HepG2 (cell line): ENCODE measurements at regions not wholly inside any gene's neighbourhood (a gene's known extent, or its start where the extent isn't known, plus 50 kb on each side); places are given as distances from the start of the nearest gene placed in this dataset.

Experiments
- ATAC-seq: fragments of 200-7000 bp; cut with Tn5 transposase; 3 replicates; pipeline ENCODE4 v1.9.1; 2020; ENCODE audit warnings: mild to moderate bottlenecking, moderate library complexity
- BruUV-seq: library from RNA; stranded (reverse); fragments of 400-500 nt; replicated peaks from 2 replicates; lab custom pipeline; 2021; lab: Mats Ljungman, UMichigan
- CTCF ChIA-PET: fragments of 300-600 bp; formaldehyde crosslinking; extraction: SDS; loops from one replicate; lab custom pipeline; 2021; ENCODE audit warnings: low total read pairs, inconsistent platforms, low intra/inter-chr PET ratio; lab: Yijun Ruan, JAX
- POLR2A ChIA-PET: fragments of 350-600 bp; sonication (Branson Sonifier 250); formaldehyde crosslinking; loops from one replicate; lab custom pipeline; 2020; ENCODE audit warnings: antibody characterized with exemption, inconsistent platforms; lab: Yijun Ruan, JAX
- DNase-seq: peaks from one replicate; pipeline ENCODE4 v3.0.0-alpha.2; 2015; ENCODE audit warnings: low spot score
- FAIRE-seq: peaks from 3 replicates; lab custom pipeline; 2011; peaks lifted over from hg19 to GRCh38; lab: Jason Lieb, UNC
- H2AFZ ChIP-seq: one replicate; pipeline ENCODE4 v1.6.1; 2011; ENCODE audit warnings: low read length, inconsistent platforms
- H3K27ac ChIP-seq: fragments of 300-600 bp; 3 replicates; pipeline ENCODE4 v1.8.0; 2011; ENCODE audit warnings: mixed run types, mild to moderate bottlenecking, mixed read lengths, low read length, inconsistent platforms; ENCODE audit not compliant: insufficient read depth; ENCODE audit errors: extremely low read length
- H3K27me3 ChIP-seq, 2 experiments: fragments of 200-600 bp in 1 of 2; 2 replicates in 1 of 2; 3 replicates in 1 of 2; pipeline versions ENCODE4 v1.6.0 to v1.8.0; 2011; ENCODE audit warnings: low read length in 2 of 2, mild to moderate bottlenecking in 2 of 2, moderate library complexity in 2 of 2, inconsistent platforms in 1 of 2; ENCODE audit not compliant: insufficient read depth in 2 of 2, control insufficient read depth in 1 of 2
- H3K36me3 ChIP-seq, 2 experiments: fragments of 200-600 bp in 1 of 2; replicated peaks in 1 of 2; 2 replicates in 1 of 2; 3 replicates in 1 of 2; pipeline versions ENCODE4 v1.5.1 to v1.8.0; 2011; ENCODE audit warnings: low read length in 2 of 2, inconsistent platforms in 1 of 2; ENCODE audit not compliant: insufficient read depth in 2 of 2, control insufficient read depth in 1 of 2
- H3K4me1 ChIP-seq: 2 replicates; pipeline ENCODE4 v1.5.1; 2012; ENCODE audit warnings: low read length, inconsistent platforms; ENCODE audit not compliant: insufficient read depth
- H3K4me2 ChIP-seq: 2 replicates; pipeline ENCODE4 v1.6.0; 2011; ENCODE audit warnings: low read depth, low read length, inconsistent platforms
- H3K4me3 ChIP-seq, 3 experiments: fragments of 200-600 bp in 1 of 3; sonication (generic), shearing (Covaris generic) in 1 of 3; replicated peaks in 1 of 3; 2 replicates each; pipeline ENCODE4 v1.5.1; 2011 to 2016; ENCODE audit warnings: low read length in 3 of 3, inconsistent platforms in 2 of 3, low read depth in 2 of 3, mild to moderate bottlenecking in 2 of 3, control low read depth in 1 of 3, mixed read lengths in 1 of 3; ENCODE audit not compliant: insufficient read depth in 1 of 3
- H3K79me2 ChIP-seq: one replicate; pipeline ENCODE4 v1.6.1; 2011; ENCODE audit warnings: low read length, inconsistent platforms; ENCODE audit not compliant: insufficient read depth
- H3K9ac ChIP-seq: 2 replicates; pipeline ENCODE4 v1.6.0; 2011; ENCODE audit warnings: mild to moderate bottlenecking, low read depth, low read length, inconsistent platforms; ENCODE audit not compliant: insufficient read depth
- H3K9me3 ChIP-seq: 2 replicates; pipeline ENCODE4 v1.5.1; 2012; ENCODE audit warnings: mild to moderate bottlenecking, low read length
- H4K20me1 ChIP-seq: 2 replicates; pipeline ENCODE4 v1.6.0; 2011; ENCODE audit warnings: inconsistent platforms, mild to moderate bottlenecking, low read length, moderate library complexity; ENCODE audit not compliant: insufficient read depth
- CENPBD1 ChIP-seq: sonication (generic); formaldehyde crosslinking; IDR thresholded peaks from 2 replicates; pipeline ENCODE4 v1.8.0; 2022; ENCODE audit warnings: missing genetic modification reagents, low read depth, mild to moderate bottlenecking, borderline replicate concordance
- FOXJ3 ChIP-seq: sonication (generic); formaldehyde crosslinking; IDR thresholded peaks from 2 replicates; pipeline ENCODE4 v1.4.0; 2020; ENCODE audit warnings: missing genetic modification reagents, mild to moderate bottlenecking, borderline replicate concordance
- GATAD2A ChIP-seq: IDR thresholded peaks from 2 replicates; pipeline ENCODE4 v1.6.1; 2016
- KMT2A ChIP-seq: sonication (generic); formaldehyde crosslinking; IDR thresholded peaks from 2 replicates; pipeline ENCODE4 v1.4.0; 2020; ENCODE audit warnings: missing genetic modification reagents
- MTF1 ChIP-seq: sonication (generic); formaldehyde crosslinking; IDR thresholded peaks from 2 replicates; pipeline ENCODE4 v1.5.0; 2020; ENCODE audit warnings: missing genetic modification reagents
- PATZ1 ChIP-seq: sonication (generic); formaldehyde crosslinking; IDR thresholded peaks from 2 replicates; pipeline ENCODE4 v1.4.0; 2020; ENCODE audit warnings: missing genetic modification reagents
- RARA ChIP-seq: IDR thresholded peaks from 2 replicates; pipeline ENCODE4 v1.6.1; 2016; ENCODE audit warnings: missing genetic modification reagents, missing compliant biosample characterization
- REPIN1 ChIP-seq: sonication (generic); formaldehyde crosslinking; IDR thresholded peaks from 2 replicates; pipeline ENCODE4 v1.8.0; 2022; ENCODE audit warnings: missing genetic modification reagents, low read depth, mild to moderate bottlenecking, borderline replicate concordance
- RFX5 ChIP-seq: IDR thresholded peaks from 2 replicates; pipeline ENCODE4 v1.6.1; 2011; ENCODE audit warnings: low read depth, low read length, improper control_type of control experiment
- ZFX ChIP-seq: sonication (generic); formaldehyde crosslinking; IDR thresholded peaks from 2 replicates; pipeline ENCODE4 v1.4.0; 2020; ENCODE audit warnings: mild to moderate bottlenecking, low read depth, missing genetic modification reagents, moderate library complexity
- ZNF350 ChIP-seq: sonication (generic); formaldehyde crosslinking; IDR thresholded peaks from 2 replicates; pipeline ENCODE4 v1.4.0; 2020; ENCODE audit warnings: mild to moderate bottlenecking, low read depth, missing genetic modification reagents, borderline replicate concordance
- WGBS: methylation state at CpG from one replicate; pipeline ENCODE4 v1.1.6; 2017; ENCODE audit warnings: low lambda C conversion rate; 5-methylcytosine and 5-hydroxymethylcytosine counted together
- in situ Hi-C: cut with HindIII; loops from 2 replicates; pipeline ENCODE4 v1.10.0; 2017; ENCODE audit warnings: low pct_unique_long_range_greater_than_20kb; ENCODE audit not compliant: extremely low pct_ligation_motif_present
- intact Hi-C: fragments of 100-400 bp; cut with micrococcal nuclease; formaldehyde crosslinking; loops from one replicate; pipeline ENCODE4 v1.10.0; 2022; ENCODE audit not compliant: unreplicated experiment
- TF ChIP-seq, protein P1 (sequence below): sonication (generic); formaldehyde crosslinking; IDR thresholded peaks from 2 replicates; pipeline ENCODE4 v1.5.1; 2020; ENCODE audit warnings: mild to moderate bottlenecking, missing genetic modification reagents, moderate library complexity
- TF ChIP-seq, protein P2 (sequence below): sonication (generic); formaldehyde crosslinking; IDR thresholded peaks from 2 replicates; pipeline ENCODE4 v1.4.0; 2020; ENCODE audit warnings: missing genetic modification reagents
- TF ChIP-seq, protein P3 (sequence below): sonication (generic); formaldehyde crosslinking; IDR thresholded peaks from 2 replicates; pipeline ENCODE4 v1.4.0; 2020; ENCODE audit warnings: missing genetic modification reagents
- TF ChIP-seq, protein P4 (sequence below): sonication (generic); formaldehyde crosslinking; IDR thresholded peaks from 2 replicates; pipeline ENCODE4 v1.4.0; 2020; ENCODE audit warnings: missing genetic modification reagents

DNA sequence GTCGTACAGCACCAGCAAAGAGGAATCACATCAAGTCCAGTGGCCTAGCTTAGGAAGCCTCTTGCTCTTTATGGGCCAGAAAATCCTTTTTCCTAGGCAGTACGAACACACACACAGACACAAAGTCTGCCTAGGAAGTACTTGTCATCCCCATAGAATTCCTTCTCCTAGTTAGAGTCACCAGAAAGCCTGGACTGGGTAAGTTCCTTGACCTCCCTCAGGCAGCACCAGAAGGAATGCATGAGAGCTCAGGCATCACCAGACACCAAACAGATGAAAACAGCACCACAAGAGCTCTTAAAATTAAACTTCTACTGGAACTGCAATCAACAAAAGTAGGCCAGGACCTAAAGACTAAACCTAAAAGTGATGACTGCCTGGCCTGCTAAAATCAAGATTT is 192.9 kb upstream of the CCDC54 start (continued):
- TF ChIP-seq, protein P1, sequence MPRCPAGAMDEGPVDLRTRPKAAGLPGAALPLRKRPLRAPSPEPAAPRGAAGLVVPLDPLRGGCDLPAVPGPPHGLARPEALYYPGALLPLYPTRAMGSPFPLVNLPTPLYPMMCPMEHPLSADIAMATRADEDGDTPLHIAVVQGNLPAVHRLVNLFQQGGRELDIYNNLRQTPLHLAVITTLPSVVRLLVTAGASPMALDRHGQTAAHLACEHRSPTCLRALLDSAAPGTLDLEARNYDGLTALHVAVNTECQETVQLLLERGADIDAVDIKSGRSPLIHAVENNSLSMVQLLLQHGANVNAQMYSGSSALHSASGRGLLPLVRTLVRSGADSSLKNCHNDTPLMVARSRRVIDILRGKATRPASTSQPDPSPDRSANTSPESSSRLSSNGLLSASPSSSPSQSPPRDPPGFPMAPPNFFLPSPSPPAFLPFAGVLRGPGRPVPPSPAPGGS (CRISPR knock-in tag), result no peak
- no peak for TF ChIP-seq CENPBD1 (CRISPR knock-in tag)
- TF ChIP-seq, protein P2, sequence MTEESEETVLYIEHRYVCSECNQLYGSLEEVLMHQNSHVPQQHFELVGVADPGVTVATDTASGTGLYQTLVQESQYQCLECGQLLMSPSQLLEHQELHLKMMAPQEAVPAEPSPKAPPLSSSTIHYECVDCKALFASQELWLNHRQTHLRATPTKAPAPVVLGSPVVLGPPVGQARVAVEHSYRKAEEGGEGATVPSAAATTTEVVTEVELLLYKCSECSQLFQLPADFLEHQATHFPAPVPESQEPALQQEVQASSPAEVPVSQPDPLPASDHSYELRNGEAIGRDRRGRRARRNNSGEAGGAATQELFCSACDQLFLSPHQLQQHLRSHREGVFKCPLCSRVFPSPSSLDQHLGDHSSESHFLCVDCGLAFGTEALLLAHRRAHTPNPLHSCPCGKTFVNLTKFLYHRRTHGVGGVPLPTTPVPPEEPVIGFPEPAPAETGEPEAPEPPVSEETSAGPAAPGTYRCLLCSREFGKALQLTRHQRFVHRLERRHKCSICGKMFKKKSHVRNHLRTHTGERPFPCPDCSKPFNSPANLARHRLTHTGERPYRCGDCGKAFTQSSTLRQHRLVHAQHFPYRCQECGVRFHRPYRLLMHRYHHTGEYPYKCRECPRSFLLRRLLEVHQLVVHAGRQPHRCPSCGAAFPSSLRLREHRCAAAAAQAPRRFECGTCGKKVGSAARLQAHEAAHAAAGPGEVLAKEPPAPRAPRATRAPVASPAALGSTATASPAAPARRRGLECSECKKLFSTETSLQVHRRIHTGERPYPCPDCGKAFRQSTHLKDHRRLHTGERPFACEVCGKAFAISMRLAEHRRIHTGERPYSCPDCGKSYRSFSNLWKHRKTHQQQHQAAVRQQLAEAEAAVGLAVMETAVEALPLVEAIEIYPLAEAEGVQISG (CRISPR knock-in tag), result no peak
- no peak for TF ChIP-seq KMT2A (CRISPR knock-in tag)

DNA sequence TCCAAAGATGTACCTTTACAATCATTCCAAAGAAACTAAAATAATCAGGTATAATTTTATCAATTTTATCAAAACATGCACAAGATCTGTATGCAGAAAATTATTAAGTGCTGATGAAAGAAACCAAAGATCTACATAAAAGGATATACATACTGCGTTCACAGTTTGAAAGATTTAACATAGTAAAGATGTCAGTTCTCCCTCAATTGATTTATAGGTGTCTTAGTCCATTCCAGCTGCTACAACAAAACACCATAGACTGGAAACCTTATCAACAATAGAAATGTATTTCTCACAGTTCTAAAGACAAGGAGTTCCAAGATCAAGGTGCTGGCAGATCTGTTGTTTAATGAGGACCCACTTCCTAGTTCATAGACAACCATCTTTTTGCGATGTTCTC is 189.0 kb upstream of the CCDC54 start:
- H3K79me2 ChIP-seq, result no peaks in the 10 kb centered on the region
- no peak for TF ChIP-seq PATZ1 (CRISPR knock-in tag)
- no peak for TF ChIP-seq REPIN1 (CRISPR knock-in tag)
- TF ChIP-seq ZNF350 (CRISPR knock-in tag), result no peak
- TF ChIP-seq ZFX (CRISPR knock-in tag), result no peak
- TF ChIP-seq MTF1 (CRISPR knock-in tag), result no peak
- no peak for TF ChIP-seq KMT2A (CRISPR knock-in tag)
- no peak for TF ChIP-seq RARA (CRISPR knock-in tag)
- no peak for TF ChIP-seq GATAD2A (CRISPR knock-in tag)
- TF ChIP-seq FOXJ3 (CRISPR knock-in tag), result no peak
- TF ChIP-seq, protein P3, sequence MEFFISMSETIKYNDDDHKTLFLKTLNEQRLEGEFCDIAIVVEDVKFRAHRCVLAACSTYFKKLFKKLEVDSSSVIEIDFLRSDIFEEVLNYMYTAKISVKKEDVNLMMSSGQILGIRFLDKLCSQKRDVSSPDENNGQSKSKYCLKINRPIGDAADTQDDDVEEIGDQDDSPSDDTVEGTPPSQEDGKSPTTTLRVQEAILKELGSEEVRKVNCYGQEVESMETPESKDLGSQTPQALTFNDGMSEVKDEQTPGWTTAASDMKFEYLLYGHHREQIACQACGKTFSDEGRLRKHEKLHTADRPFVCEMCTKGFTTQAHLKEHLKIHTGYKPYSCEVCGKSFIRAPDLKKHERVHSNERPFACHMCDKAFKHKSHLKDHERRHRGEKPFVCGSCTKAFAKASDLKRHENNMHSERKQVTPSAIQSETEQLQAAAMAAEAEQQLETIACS (CRISPR knock-in tag), result no peak
- TF ChIP-seq RFX5, result no peak
- TF ChIP-seq, protein P4, sequence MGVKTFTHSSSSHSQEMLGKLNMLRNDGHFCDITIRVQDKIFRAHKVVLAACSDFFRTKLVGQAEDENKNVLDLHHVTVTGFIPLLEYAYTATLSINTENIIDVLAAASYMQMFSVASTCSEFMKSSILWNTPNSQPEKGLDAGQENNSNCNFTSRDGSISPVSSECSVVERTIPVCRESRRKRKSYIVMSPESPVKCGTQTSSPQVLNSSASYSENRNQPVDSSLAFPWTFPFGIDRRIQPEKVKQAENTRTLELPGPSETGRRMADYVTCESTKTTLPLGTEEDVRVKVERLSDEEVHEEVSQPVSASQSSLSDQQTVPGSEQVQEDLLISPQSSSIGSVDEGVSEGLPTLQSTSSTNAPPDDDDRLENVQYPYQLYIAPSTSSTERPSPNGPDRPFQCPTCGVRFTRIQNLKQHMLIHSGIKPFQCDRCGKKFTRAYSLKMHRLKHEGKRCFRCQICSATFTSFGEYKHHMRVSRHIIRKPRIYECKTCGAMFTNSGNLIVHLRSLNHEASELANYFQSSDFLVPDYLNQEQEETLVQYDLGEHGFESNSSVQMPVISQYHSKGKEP (CRISPR knock-in tag), result no peak
- H3K36me3 ChIP-seq, result no peaks in the 10 kb centered on the region
- no peak overlapping the region for H3K4me3 ChIP-seq
- no peaks in the 10 kb centered on the region for H3K27me3 ChIP-seq
- no peak overlapping the region for H3K4me2 ChIP-seq
- H3K9ac ChIP-seq, result no peak overlapping the region
- no TSS peak for BruUV-seq
- H4K20me1 ChIP-seq, result no peaks in the 10 kb centered on the region
- no peak overlapping the region for H2AFZ ChIP-seq
- DNase-seq, result no peak
- intact Hi-C loops, result no loop called here
- in situ Hi-C loops, result no loop called here
- no peak for ATAC-seq
- no peaks in the 10 kb centered on the region for H3K4me1 ChIP-seq
- CTCF ChIA-PET, result no interaction called here
- no peaks in the 10 kb centered on the region for H3K9me3 ChIP-seq
- FAIRE-seq, result no peak
- whole genome bisulfite sequencing, result 0% methylated on average over 2 of the region's 2 CpGs
- POLR2A ChIA-PET, result no interaction called here
- no peak overlapping the region for H3K27ac ChIP-seq
